Tibial artery (tissue), 4 donors: ENCODE measurements at regions not wholly inside any gene's neighbourhood (a gene's known extent, or its start where the extent isn't known, plus 50 kb on each side); places are given as distances from the start of the nearest gene placed in this dataset.

Experiments
- DNase-seq, 2 donors: peaks; one replicate each; pipeline ENCODE4 v3.0.0-alpha.2; 2019
- H3K27ac ChIP-seq, 2 donors: fragments of 200-600 bp; sonication (generic) in 1 of 2; 1 replicate in 1 of 2; 2 replicates in 1 of 2; pipeline ENCODE4 v1.5.1; 2018 to 2019; ENCODE audit warnings: mild to moderate bottlenecking in 1 of 2
- H3K27me3 ChIP-seq, 2 donors: fragments of 200-600 bp; sonication (generic) in 1 of 2; one replicate each; pipeline versions ENCODE4 v1.5.1 to v1.6.0; 2016 to 2019
- H3K36me3 ChIP-seq, 3 donors: fragments of 200-600 bp; sonication (generic) in 2 of 3; one replicate each; pipeline ENCODE4 v1.5.1; 2016 to 2019; ENCODE audit warnings: mild to moderate bottlenecking in 2 of 3
- H3K4me1 ChIP-seq, 4 donors: fragments of 200-600 bp; sonication (generic) in 2 of 4; 1 replicate in 3 of 4; 2 replicates in 1 of 4; pipeline ENCODE4 v1.5.1; 2016 to 2019
- H3K4me3 ChIP-seq, 2 donors: fragments of 200-600 bp; sonication (generic) in 1 of 2; 1 replicate in 1 of 2; 2 replicates in 1 of 2; pipeline ENCODE4 v1.5.1; 2018 to 2019; ENCODE audit warnings: mild to moderate bottlenecking in 2 of 2
- H3K9me3 ChIP-seq, 3 donors: fragments of 200-600 bp; sonication (generic) in 1 of 3; one replicate each; pipeline ENCODE4 v1.5.1; 2016 to 2019
- intact Hi-C: fragments of 100-400 bp; cut with DNase I; formaldehyde crosslinking; loops from one replicate; pipeline ENCODE4 v1.15.0; 2023; ENCODE audit warnings: low total_unique reads
- TF ChIP-seq, protein P1 (sequence below), 2 experiments: fragments of 200-600 bp in 1 of 2; fragments of 450-650 bp in 1 of 2; IDR thresholded peaks; one replicate each; pipeline ENCODE4 v1.5.1; 2017 to 2019; ENCODE audit warnings: antibody characterized with exemption in 2 of 2, mild to moderate bottlenecking in 1 of 2, moderate library complexity in 1 of 2

DNA sequence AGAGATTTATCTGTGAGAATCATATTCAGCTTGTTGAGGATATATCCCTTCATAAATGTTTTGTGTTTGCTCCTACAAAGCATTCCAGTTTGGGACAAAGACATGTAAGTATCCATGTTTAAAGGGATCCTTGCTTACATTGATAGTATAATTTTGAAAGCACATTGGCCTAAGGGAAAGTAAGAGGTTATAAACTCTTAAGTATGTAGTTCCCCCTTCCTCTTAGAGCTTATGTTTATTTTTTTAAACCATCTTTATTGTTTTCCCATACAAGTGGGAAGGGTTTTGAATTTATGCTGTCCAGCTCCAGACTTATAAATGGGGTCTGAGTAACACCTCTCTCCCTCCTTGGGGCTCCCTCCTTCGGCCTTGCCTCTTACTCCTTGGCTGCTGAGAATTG is 481.5 kb downstream of the LMO4 start:
- TF ChIP-seq, protein P1, sequence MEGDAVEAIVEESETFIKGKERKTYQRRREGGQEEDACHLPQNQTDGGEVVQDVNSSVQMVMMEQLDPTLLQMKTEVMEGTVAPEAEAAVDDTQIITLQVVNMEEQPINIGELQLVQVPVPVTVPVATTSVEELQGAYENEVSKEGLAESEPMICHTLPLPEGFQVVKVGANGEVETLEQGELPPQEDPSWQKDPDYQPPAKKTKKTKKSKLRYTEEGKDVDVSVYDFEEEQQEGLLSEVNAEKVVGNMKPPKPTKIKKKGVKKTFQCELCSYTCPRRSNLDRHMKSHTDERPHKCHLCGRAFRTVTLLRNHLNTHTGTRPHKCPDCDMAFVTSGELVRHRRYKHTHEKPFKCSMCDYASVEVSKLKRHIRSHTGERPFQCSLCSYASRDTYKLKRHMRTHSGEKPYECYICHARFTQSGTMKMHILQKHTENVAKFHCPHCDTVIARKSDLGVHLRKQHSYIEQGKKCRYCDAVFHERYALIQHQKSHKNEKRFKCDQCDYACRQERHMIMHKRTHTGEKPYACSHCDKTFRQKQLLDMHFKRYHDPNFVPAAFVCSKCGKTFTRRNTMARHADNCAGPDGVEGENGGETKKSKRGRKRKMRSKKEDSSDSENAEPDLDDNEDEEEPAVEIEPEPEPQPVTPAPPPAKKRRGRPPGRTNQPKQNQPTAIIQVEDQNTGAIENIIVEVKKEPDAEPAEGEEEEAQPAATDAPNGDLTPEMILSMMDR (IDR thresholded peaks at IDR 0.05) = no peak
- no peaks in the 10 kb centered on the region for H3K27me3 ChIP-seq
- intact Hi-C loops = no loop called here
- H3K4me1 ChIP-seq = peaks cover 0 to 30% (median 2%) of the 10 kb centered on the region in 4 donors
- DNase-seq = no peak
- no peak overlapping the region for H3K4me3 ChIP-seq
- no peaks in the 10 kb centered on the region for H3K36me3 ChIP-seq
- H3K27ac ChIP-seq = no peak overlapping the region
- H3K9me3 ChIP-seq = no peaks in the 10 kb centered on the region

DNA sequence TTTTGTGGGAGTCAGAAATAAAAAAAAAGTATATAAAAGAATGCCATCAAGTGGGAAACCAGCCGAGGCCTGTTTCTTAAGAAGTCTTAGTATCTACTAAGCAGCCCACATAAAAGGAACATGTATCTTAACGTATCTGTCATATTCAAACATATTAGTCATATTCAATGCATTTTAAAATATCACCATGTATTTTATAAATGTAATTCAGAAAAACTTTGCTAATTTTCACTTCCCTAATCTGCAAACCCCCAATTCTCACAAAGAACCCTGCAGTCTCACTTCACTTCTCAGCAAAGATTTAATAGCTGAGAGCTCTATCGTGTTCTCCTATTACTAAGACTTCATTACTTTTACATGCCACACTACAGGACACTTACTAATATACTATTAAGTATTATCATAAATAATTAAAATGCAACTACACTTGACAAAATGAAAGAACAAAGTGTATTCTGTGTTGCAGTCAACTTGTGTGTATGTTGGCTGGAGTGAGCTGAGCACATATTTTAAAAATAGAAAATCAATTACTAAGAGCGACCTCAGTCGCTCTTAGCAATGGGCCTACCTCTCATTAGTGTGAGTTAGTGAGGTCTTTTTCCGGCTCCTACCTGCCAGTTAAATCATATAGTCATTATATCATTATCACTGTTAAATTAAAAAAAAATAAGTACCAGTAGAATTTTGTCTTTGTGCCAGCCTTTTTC is 484.3 kb downstream of the LMO4 start:
- intact Hi-C loops = no loop called here
- H3K27ac ChIP-seq = no peak overlapping the region
- no peaks in the 10 kb centered on the region for H3K36me3 ChIP-seq
- peaks cover 0 to 38% (median 2%) of the 10 kb centered on the region in 4 donors for H3K4me1 ChIP-seq
- H3K27me3 ChIP-seq = no peaks in the 10 kb centered on the region
- no peak overlapping the region for H3K4me3 ChIP-seq
- H3K9me3 ChIP-seq = no peaks in the 10 kb centered on the region
- TF ChIP-seq, protein P1 (IDR thresholded peaks at IDR 0.05) = no peak
- no peak for DNase-seq

DNA sequence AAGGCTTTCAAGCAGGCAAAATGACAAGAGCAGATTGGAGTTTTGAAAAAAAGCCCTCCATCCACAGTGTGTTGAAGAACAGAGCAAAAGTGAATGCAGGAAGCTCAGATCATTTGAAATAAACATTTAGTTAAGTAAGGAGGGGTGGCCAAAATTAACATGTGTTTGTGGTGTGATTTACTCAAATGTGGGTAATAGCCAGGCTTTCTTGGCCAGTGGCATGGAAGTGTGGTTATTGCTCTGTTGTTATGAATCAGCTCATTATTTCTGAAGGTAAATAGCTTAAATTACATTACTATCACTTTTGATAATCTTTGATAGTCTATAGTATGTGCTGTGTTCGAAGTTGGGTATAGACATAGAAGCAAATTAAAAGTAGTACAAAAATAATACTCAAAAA is 485.9 kb downstream of the LMO4 start:
- Histone ChIP-seq H3K27me3 (no peaks in the 10 kb centered on the region), H3K36me3 (no peaks in the 10 kb centered on the region), H3K4me1 (peaks cover 0 to 38% (median 2%) of the 10 kb centered on the region in 4 donors), H3K27ac (no peak overlapping the region), H3K9me3 (no peaks in the 10 kb centered on the region), H3K4me3 (no peak overlapping the region)
- DNase-seq = no peak
- intact Hi-C loops = no loop called here
- TF ChIP-seq, protein P1 (IDR thresholded peaks at IDR 0.05) = no peak

DNA sequence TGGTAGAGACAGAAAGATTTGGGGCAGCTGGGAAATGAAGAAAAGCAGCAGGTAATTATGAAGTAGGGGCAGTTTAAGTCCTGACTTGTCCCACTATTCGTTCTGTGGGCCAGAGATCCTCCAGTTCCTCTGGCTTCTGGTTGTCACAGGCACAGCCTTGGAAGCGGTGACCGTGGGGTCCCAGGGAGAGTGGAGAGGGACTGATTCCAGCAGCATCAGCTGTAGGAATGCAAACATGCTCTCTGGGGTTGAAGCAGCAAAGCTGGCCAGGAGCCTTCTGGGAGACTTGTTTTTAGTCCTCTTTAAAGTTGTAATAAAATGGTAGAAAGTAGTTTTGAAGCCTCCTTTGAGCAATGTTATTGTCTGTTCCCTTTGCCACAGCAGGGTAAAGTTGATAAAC is 488.0 kb downstream of the LMO4 start:
- Histone ChIP-seq H3K27me3 (no peaks in the 10 kb centered on the region), H3K4me1 (peaks cover 0 to 44% (median 2%) of the 10 kb centered on the region in 4 donors), H3K36me3 (no peaks in the 10 kb centered on the region), H3K9me3 (no peaks in the 10 kb centered on the region), H3K27ac (peak overlapping the region in 1 of 2 donors; percentile 11), H3K4me3 (no peak overlapping the region)
- TF ChIP-seq, protein P1 (IDR thresholded peaks at IDR 0.05) = no peak
- intact Hi-C loops = no loop called here
- no peak for DNase-seq

DNA sequence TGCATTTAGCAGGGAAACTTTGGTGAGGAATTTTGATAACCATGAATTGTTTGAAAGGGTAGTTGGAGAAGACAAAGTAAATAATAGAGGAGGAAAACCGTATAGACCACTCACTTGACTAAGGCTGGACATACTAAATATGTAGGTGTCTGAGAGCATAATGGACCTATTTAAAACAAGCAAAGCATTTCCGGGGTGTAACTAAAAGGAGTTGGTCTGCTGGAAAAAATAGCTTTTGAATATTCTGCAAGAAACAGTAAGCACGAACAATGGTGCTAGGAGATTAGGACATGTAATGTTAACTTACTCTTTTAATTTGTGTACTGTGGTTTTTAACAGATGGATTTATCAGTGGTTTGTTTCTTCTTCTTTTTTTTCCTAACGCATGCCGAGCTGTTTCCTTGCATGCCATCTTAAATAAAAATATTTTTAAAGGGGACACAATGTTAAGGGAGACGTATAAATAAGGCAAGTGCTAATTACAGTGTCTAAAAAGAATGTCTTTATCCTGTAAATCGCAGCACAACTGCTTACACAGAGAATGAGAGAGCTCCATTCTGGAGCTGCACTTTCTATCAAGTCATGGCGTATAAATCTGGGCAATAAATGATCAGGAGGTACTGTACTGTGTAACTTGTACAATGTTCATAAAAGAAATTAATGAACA is 492.1 kb downstream of the LMO4 start:
- no peak for DNase-seq
- TF ChIP-seq, protein P1 (IDR thresholded peaks at IDR 0.05) = no peak
- no peaks in the 10 kb centered on the region for H3K27me3 ChIP-seq
- H3K4me3 ChIP-seq = no peak overlapping the region
- no peaks in the 10 kb centered on the region for H3K9me3 ChIP-seq
- H3K4me1 ChIP-seq = peaks cover 0 to 16% (median 0%) of the 10 kb centered on the region in 4 donors
- no peak overlapping the region for H3K27ac ChIP-seq
- intact Hi-C loops = no loop called here
- H3K36me3 ChIP-seq = no peaks in the 10 kb centered on the region
